HCT116 (cell line): ENCODE measurements at regions not wholly inside any gene's neighbourhood (a gene's known extent, or its start where the extent isn't known, plus 50 kb on each side); places are given as distances from the start of the nearest gene placed in this dataset.

Source experiments
- ATAC-seq: fragments of 200-7000 bp; cut with Tn5 transposase; 2 replicates; pipeline ENCODE4 v1.9.1; 2020; ENCODE audit warnings: mild to moderate bottlenecking, moderate library complexity
- BruUV-seq: library from RNA; stranded (reverse); fragments of 400-500 nt; replicated peaks from 2 replicates; lab custom pipeline; 2021; lab: Mats Ljungman, UMichigan
- CTCF ChIA-PET: fragments of 300-600 bp; sonication (Branson Sonifier 250); formaldehyde crosslinking; loops from one replicate; lab custom pipeline; 2021; ENCODE audit warnings: antibody characterized with exemption; lab: Charles Lee
- POLR2A ChIA-PET: fragments of 300-600, 350-600 bp; sonication (Branson Sonifier 250); formaldehyde crosslinking; loops from one replicate; lab custom pipeline; 2021; ENCODE audit warnings: antibody characterized with exemption; lab: Charles Lee
- RAD21 ChIA-PET, 2 experiments: fragments of 300-600 bp; sonication (Branson Sonifier 250); formaldehyde crosslinking; loops; one replicate each; lab custom pipeline; 2023; ENCODE audit warnings: low total read pairs in 2 of 2; ENCODE audit not compliant: uncharacterized antibody in 2 of 2, unreplicated experiment in 2 of 2, low non-redundant PET in 1 of 2; lab: Charles Lee
- DNase-seq: peaks from one replicate; pipeline ENCODE4 v3.0.0-alpha.2; 2010; ENCODE audit warnings: low read depth, low spot score
- H2AFZ ChIP-seq: fragments of 200-600 bp; shearing (Covaris generic), sonication (generic); 2 replicates; pipeline ENCODE4 v1.6.1; 2017; ENCODE audit warnings: low read depth, mixed run types, mixed read lengths, antibody characterized with exemption, low read length; ENCODE audit not compliant: poor library complexity, severe bottlenecking
- H3K27ac ChIP-seq: 2 replicates; pipeline ENCODE4 v1.5.1; 2012; ENCODE audit warnings: low read depth, low read length
- H3K27me3 ChIP-seq: fragments of 200-600 bp; sonication (generic); 2 replicates; pipeline ENCODE4 v1.6.1; 2016; ENCODE audit warnings: mixed run types, low read length, mixed read lengths; ENCODE audit not compliant: insufficient read depth
- H3K36me3 ChIP-seq, 2 experiments: fragments of 200-500 bp in 1 of 2; fragments of 200-600 bp in 1 of 2; sonication (Bioruptor generic) in 1 of 2; sonication (generic) in 1 of 2; 2 replicates each; pipeline versions ENCODE4 v1.5.1 to v1.6.1; 2014 to 2016; ENCODE audit warnings: low read length in 2 of 2, inconsistent platforms in 1 of 2, mixed read lengths in 1 of 2, mixed run types in 1 of 2; ENCODE audit not compliant: insufficient read depth in 2 of 2, control insufficient read depth in 1 of 2
- H3K4me1 ChIP-seq, 2 experiments: fragments of 200-600 bp in 1 of 2; sonication (generic) in 1 of 2; 2 replicates each; pipeline versions ENCODE4 v1.5.1 to v1.6.1; 2012 to 2017; ENCODE audit warnings: low read length in 2 of 2, inconsistent platforms in 1 of 2, mild to moderate bottlenecking in 1 of 2, mixed read lengths in 1 of 2, mixed run types in 1 of 2, moderate library complexity in 1 of 2; ENCODE audit not compliant: insufficient read depth in 2 of 2, control insufficient read depth in 1 of 2
- H3K4me2 ChIP-seq: fragments of 200-600 bp; sonication (generic); 2 replicates; pipeline ENCODE4 v1.6.1; 2017; ENCODE audit warnings: mixed run types, low read length, mixed read lengths
- H3K4me3 ChIP-seq, 2 experiments: fragments of 200-600 bp in 1 of 2; sonication (generic) in 1 of 2; replicated peaks in 1 of 2; 2 replicates each; pipeline ENCODE4 v1.5.1; 2011 to 2016; ENCODE audit warnings: low read length in 2 of 2, control low read depth in 1 of 2, low read depth in 1 of 2, mild to moderate bottlenecking in 1 of 2, mixed read lengths in 1 of 2, mixed run types in 1 of 2
- H3K79me2 ChIP-seq: fragments of 200-600 bp; sonication (generic); 2 replicates; pipeline ENCODE4 v1.6.1; 2017; ENCODE audit warnings: mild to moderate bottlenecking, mixed run types, low read length, moderate library complexity, mixed read lengths; ENCODE audit not compliant: insufficient read depth
- H3K9ac ChIP-seq: fragments of 200-600 bp; sonication (generic); 2 replicates; pipeline ENCODE4 v1.6.1; 2016; ENCODE audit warnings: low read length, mixed read lengths
- H3K9me2 ChIP-seq: fragments of 200-600 bp; sonication (generic), shearing (Covaris generic); 2 replicates; pipeline ENCODE4 v1.6.1; 2017; ENCODE audit warnings: mixed run types, mild to moderate bottlenecking, moderate library complexity; ENCODE audit not compliant: insufficient read depth
- H3K9me3 ChIP-seq, 2 experiments: fragments of 200-500 bp in 1 of 2; fragments of 200-600 bp in 1 of 2; sonication (Bioruptor generic) in 1 of 2; sonication (generic) in 1 of 2; 2 replicates each; pipeline ENCODE4 v1.6.1; 2014 to 2017; ENCODE audit warnings: low read length in 2 of 2, mixed read lengths in 2 of 2, inconsistent platforms in 1 of 2, low read depth in 1 of 2, mild to moderate bottlenecking in 1 of 2, mixed run types in 1 of 2, moderate library complexity in 1 of 2; ENCODE audit not compliant: control insufficient read depth in 1 of 2, insufficient read depth in 1 of 2
- H4K20me1 ChIP-seq: fragments of 200-600 bp; sonication (generic), shearing (Covaris generic); 2 replicates; pipeline ENCODE4 v1.6.1; 2017; ENCODE audit warnings: mixed run types, mild to moderate bottlenecking, moderate library complexity; ENCODE audit not compliant: insufficient read depth
- ATF3 ChIP-seq: IDR thresholded peaks from 2 replicates; pipeline ENCODE4 v1.6.1; 2012
- CEBPB ChIP-seq: IDR thresholded peaks from 2 replicates; pipeline ENCODE4 v1.6.1; 2012; ENCODE audit warnings: low read depth
- CTCF ChIP-seq, 3 experiments: fragments of 200-600 bp in 1 of 3; sonication (generic) in 1 of 3; IDR thresholded peaks in 2 of 3; conservative IDR thresholded peaks in 1 of 3; 2 replicates each; pipeline ENCODE4 v1.5.1; 2012 to 2017; ENCODE audit warnings: low read depth in 2 of 3, low read length in 2 of 3, antibody characterized with exemption in 1 of 3, borderline replicate concordance in 1 of 3, control low read depth in 1 of 3, mild to moderate bottlenecking in 1 of 3, mixed read lengths in 1 of 3, mixed run types in 1 of 3, moderate library complexity in 1 of 3; ENCODE audit not compliant: insufficient read depth in 1 of 3
- EGR1 ChIP-seq: IDR thresholded peaks from 2 replicates; pipeline ENCODE4 v1.6.1; 2012; ENCODE audit warnings: low read depth
- ELF1 ChIP-seq: IDR thresholded peaks from 2 replicates; pipeline ENCODE4 v1.6.1; 2012; ENCODE audit warnings: low read depth, borderline replicate concordance
- EZH2phosphoT487 ChIP-seq: fragments of 200-600 bp; IDR thresholded peaks from 2 replicates; pipeline ENCODE4 v1.6.1; 2018; ENCODE audit warnings: antibody characterized with exemption, borderline replicate concordance
- JUND ChIP-seq: IDR thresholded peaks from 2 replicates; pipeline ENCODE4 v1.6.1; 2012
- POLR2A ChIP-seq: IDR thresholded peaks from 2 replicates; pipeline ENCODE4 v1.7.0; 2011; ENCODE audit warnings: borderline replicate concordance; ENCODE audit not compliant: insufficient read depth, insufficient read length; ENCODE audit errors: extremely low read depth
- RAD21 ChIP-seq: IDR thresholded peaks from 2 replicates; pipeline ENCODE4 v1.6.1; 2012; ENCODE audit warnings: low read depth, mild to moderate bottlenecking
- SRF ChIP-seq: IDR thresholded peaks from 2 replicates; pipeline ENCODE4 v1.6.1; 2012; ENCODE audit warnings: low read depth
- ZBTB33 ChIP-seq: IDR thresholded peaks from 2 replicates; pipeline ENCODE4 v1.6.1; 2011; ENCODE audit warnings: mild to moderate bottlenecking, low read length, moderate library complexity; ENCODE audit not compliant: insufficient replicate concordance; ENCODE audit errors: extremely low read depth
- ZFX ChIP-seq: fragments of 450-650 bp; IDR thresholded peaks from 2 replicates; pipeline ENCODE4 v1.6.1; 2017
- ZNF274 ChIP-seq: fragments of 200-500 bp; sonication (Bioruptor generic); IDR thresholded peaks from 2 replicates; pipeline ENCODE4 v1.6.1; 2014; ENCODE audit warnings: mild to moderate bottlenecking, low read depth, low read length, inconsistent platforms
- intact Hi-C: fragments of 100-400 bp; cut with micrococcal nuclease; formaldehyde crosslinking; loops from 2 replicates; pipeline ENCODE4 v1.10.0; 2022

- POLR2A ChIA-PET: no interaction called here
- DNase-seq (no peak), ATAC-seq (no peak)
- no peak overlapping the region for H3K4me2 ChIP-seq
- no peaks in the 10 kb centered on the region for H3K36me3 ChIP-seq
- no peaks in the 10 kb centered on the region for H4K20me1 ChIP-seq
- no peak overlapping the region for H3K27ac ChIP-seq
- intact Hi-C loops: no loop called here
- no peaks in the 10 kb centered on the region for H3K27me3 ChIP-seq
- TF ChIP-seq ZFX: no peak
- no peak for TF ChIP-seq JUND
- no peak for TF ChIP-seq ELF1
- no peak for TF ChIP-seq EGR1
- TF ChIP-seq RAD21: no peak
- no peak for TF ChIP-seq CEBPB
- no peak for TF ChIP-seq CTCF (IDR thresholded peaks at IDR 0.05 in 2 of 3, conservative IDR thresholded peaks at IDR 0.05 in 1 of 3; ENCODE audit: borderline replicate concordance in 1 of 3, insufficient read depth in 1 of 3, low read depth in 2 of 3, low read length in 2 of 3)
- no peak for TF ChIP-seq ZNF274
- no peak for TF ChIP-seq SRF
- no peak for TF ChIP-seq ATF3
- no peak for TF ChIP-seq POLR2A
- no peak for TF ChIP-seq EZH2phosphoT487
- TF ChIP-seq ZBTB33: no peak
- H3K4me3 ChIP-seq: no peak overlapping the region
- H3K79me2 ChIP-seq: no peaks in the 10 kb centered on the region
- no peak overlapping the region for H2AFZ ChIP-seq
- no TSS peak for BruUV-seq
- CTCF ChIA-PET: no interaction called here
- RAD21 ChIA-PET: no interaction called here
- no peaks in the 10 kb centered on the region for H3K9me2 ChIP-seq
- no peaks in the 10 kb centered on the region for H3K4me1 ChIP-seq
- H3K9me3 ChIP-seq: peaks cover 0 to 7% of the 10 kb centered on the region in 2 experiments; a peak in 1 of 4 replicates
- no peak overlapping the region for H3K9ac ChIP-seq
Measured at GRCh38 chr21:16033193-16033592, 303.4 kb downstream of the USP25 start.
